GM21390 (cell line): ENCODE measurements at regions not wholly inside any gene's neighbourhood (a gene's known extent, or its start where the extent isn't known, plus 50 kb on each side); places are given as distances from the start of the nearest gene placed in this dataset.
"Not testable (repeated sequence)": the region's sequence is repeated elsewhere in the genome, so short reads cannot be mapped to it uniquely, and the experiment has no call there.

Experiments
- ATAC-seq: cut with Tn5 transposase; IDR thresholded peaks from one replicate; pipeline ENCODE4 v1.9.1; 2021; ENCODE audit not compliant: unreplicated experiment

DNA sequence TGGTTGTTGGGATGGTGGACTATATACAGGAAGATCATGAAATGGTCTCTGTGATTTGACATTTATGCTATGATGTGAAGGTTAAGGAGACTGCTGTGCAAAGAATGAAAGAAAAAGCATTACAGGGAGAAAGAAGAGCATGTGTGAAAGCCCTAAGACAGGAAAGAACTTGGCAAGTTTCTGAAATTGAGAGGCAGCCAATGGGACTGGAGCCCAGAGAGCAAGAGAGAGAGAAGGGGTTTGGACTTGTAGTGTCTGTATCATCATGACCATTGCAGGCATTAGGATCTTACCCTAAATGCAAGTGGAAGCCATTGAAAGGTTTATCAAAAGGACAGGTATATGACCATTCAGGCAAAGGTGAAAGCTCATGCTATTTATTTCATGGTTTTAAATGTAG lies 147.1 kb downstream of the NAA11 start:
- no peak for ATAC-seq

DNA sequence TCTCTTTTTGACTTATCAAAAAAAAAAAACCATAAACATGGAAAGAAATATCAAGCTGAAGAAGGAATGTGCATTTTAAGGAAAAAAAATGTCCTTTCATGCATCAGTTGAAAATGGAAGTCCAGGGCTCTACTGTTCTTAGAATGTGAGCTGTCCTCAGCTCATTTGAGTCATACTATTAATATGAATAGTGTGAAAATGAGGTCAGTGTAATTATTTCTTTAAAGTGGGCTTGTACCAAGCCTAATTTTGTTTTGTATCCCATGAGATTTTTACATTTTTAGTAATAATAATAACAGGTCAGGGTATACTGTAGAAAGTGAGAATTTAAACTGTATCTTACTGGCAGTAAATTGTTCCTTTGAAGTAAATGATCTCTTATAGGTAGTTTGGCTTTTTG lies 148.5 kb downstream of the NAA11 start:
- ATAC-seq = no peak

DNA sequence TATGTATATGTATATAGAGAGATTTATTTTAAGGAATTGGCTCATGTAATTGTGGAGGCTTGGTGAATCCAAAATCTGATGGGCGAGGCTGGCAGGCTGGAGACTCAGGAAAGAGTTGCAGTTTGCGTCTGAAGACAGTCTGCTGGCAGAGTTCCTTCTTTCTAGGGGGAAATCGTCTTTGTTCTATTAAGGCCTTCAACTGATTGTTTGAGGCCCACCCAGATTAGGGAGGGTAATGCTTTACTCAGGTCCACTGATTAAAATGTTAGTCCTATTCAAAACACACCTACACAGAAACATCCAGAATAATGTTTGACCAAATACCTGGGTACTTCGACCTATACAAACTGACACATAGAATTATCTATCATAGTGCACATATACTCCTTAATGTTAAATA lies 149.5 kb downstream of the NAA11 start:
- ATAC-seq = no peak

DNA sequence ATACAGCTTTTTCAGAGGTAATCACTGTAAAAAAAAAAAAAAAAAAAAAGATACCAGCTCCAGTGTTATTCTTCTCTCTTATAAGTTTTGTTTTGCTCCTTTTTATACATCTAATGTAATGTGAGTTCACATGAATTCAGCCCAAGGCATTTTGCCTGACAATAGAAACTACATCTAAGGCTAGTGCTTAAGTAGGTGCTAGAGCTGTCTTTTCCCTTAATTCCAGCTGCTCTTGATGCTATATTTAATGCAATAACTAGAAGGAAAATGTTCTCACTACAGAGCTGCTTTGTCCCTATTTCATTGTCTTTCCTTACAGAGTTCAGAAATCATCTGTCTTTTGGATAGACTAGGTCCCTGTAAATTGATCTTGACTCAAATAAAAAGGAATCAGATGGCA lies 150.1 kb downstream of the NAA11 start:
- no peak for ATAC-seq

DNA sequence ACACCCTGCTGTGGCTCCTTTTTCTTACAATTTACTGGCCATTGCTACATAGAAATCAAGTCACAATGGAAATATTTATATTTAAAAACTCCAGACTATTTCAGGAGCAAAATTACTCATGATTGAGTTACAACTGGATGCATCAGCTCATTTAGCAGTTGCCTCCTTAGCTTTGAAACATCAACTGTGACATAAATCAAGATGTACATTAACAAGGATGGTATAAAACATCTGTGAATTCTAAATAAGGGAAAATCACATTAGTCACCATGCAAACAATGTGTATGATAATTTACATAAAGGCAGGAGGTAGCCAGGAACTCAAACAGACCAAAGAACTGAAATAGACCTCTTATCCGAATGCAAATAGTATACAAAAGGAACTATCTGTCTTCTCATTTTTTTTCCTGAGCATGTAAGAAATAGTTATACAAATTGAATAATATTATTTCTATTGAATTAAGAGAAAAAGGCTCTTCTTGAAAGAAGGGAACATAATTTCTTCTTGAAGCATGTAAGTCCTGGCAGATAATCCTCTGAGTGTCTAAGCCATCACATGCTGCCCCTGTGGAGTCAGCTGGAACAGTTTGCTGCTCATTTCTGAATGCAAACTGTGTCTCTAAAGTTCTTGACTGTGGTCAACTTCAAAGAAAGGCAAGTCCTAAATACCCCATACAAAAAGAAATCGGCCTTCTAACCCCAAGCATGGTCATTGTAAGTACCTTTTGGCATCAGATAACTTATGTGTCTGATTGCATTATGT lies 151.2 kb downstream of the NAA11 start:
- ATAC-seq = no peak

DNA sequence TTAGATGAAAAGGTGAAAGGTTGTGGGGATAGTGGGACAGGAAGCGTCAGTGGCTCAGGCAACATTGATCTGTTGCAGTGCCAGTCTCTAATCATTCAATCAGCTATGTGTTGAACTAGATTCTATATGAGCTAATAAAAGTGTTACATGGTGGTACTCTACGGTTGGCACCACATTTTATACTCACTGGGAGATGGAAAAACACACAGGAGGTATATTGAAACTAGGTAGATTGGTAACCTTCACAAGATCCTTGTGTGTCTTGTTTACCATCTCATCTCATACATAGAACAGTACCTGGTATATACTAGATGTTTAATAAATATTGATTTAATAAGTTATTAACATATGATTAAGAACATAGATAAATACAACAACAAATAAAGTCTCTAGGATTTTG lies 152.7 kb downstream of the NAA11 start:
- no peak for ATAC-seq

DNA sequence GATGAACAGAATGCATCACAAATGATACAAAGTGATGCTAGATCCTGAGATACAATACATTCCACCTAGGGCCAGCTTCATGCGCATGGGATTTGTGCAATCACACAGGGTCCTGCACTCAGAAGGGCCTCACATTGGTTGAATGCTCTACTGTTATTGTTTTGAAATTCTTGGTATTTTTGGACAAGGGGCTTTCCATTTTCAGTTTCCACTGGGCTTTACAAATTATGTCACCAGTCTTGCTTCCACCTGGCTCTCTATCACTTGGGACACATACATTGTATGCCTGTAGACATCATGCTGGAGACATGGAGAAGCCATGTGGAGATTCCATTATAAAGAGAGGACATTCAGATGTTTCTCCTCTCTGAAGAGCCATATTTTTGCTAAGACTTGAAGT lies 155.8 kb downstream of the NAA11 start:
- no peak for ATAC-seq

DNA sequence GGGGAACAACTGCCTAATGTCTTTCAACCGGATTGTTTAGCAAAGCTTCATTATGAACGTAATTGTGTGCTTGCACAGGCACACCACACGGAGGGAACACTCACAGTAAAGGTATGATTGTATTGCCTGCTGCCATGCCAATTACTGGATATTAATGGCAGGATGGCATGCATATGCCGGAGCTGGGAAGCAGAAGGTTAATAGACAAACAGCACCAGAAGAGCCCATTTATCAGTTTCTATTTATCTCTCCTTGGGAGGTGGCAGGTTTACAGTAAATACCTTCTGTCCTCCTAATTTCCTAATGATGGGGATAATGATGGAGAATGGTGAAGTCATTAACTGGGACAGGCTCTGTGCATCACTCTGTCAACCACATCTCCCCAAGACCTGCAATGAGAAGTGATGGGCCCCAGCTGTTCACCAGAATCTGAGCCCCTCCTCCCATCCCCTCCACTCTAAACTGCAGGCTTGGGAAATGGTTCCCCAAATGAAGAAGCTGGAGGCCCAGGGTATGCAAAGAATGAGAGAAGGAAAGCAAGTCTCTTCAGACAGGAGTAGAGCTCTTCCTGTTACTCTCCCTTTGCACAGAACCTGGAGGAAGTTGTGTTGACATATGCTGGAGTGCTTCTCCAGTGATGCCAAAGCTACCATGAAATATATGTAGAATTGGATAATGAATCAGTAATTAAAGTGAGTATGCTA lies 160.8 kb downstream of the NAA11 start:
- ATAC-seq = no peak

DNA sequence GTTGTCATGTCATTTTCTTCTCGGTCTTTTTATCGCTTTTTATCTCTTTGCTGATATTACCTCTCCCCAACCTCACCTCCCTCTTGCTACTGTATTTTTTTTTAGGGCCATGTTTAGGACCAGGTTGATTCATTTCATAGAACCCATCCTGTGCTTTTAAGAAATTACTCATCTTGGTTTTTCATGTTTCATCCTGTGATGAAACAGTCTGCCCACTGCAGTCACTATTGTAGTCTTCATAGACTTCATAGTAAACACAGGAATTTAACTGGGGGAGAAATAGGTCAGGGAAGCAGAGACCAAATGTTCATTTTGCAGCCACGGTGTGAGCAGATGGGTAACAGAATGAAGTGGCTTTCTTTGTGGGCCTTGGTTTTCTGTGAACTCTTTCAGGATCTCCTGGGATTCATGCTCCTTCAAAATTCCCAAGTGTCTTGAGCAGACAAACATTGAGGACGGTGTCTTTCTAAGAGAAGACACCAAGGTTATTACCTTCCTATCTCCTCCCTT lies 161.8 kb downstream of the NAA11 start:
- ATAC-seq = no peak

DNA sequence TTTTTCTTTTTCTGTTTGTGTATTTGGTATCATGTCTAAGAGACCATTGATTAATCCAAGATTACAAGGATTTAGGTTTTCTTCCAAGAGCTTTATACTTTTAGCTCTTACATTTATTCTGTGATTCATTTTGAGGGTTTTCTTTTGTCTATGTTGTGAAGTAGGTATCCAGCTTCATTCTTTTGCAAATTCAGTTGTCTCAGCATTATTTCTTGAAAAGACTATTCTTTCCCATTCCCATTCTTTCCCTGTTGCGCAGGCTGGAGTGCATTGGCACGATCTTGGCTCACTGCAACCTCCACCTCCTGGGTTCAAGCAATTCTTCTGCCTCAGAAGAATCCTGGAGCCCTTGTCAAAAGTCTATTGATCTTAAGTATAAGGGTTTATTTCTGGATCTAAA lies 164.9 kb downstream of the NAA11 start:
- no peak for ATAC-seq

DNA sequence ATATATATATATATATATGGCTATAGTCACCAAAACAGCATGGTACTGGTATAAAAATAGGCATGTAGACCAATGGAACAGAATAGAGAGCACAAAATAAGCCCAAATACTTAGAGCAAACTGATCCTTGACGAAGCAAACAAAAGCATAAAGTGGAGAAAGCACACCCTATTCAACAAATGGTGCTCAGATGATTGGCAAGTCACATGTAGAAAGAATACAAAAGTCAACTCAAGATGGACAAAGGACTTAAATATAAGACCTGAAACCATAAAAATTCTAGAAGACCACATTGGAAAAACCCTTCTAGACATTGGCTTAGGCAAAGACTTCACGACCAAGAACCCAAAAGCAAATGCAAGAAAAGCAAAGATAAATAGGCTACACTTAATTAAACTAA lies 167.2 kb downstream of the NAA11 start:
- ATAC-seq = not testable (repeated sequence)

DNA sequence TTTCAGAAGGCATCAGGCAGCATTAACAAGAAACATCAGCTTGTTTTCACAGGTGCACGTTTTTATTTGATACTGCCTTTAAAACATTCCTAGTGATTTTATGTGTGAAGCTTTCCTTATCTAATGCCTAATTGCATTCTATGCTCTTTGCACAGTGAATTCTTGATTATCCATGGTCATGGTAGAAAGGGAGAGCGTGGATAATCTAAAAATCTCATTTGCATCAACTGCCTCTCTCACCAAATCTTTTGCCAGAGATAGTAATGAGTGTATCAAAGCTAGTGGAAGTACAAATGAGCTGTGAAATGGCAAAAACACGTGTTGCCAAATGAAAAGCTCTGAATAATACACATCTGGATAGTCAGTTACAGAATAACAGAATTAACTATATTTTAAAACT lies 170.5 kb downstream of the NAA11 start:
- no peak for ATAC-seq

DNA sequence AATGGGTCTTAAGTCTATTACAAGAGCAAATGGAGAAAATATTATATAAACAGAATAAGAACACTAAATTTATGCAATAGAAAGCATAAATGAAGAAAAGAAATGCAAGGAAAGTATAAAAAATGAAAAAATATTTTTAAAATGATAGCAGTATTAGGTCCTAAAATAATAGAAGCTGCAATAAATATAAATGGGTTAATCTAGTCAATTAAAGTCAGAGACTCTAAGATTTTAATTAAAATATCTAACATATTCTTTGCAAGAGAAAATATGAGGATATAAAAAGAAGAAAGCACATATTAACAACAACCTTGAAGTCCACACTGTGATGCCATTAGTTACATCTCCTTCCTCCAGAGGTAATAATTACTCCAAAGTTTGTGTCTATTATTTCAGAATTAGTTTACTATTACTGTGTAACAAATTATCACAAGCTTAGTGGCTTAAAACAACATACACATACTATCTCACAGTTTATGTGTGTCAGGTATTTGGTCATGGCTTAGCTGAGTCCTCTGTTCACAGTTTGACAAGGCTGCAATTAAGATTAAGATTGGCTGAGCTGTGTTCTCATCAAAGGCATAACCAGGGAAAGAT lies 174.9 kb downstream of the NAA11 start:
- no peak for ATAC-seq

DNA sequence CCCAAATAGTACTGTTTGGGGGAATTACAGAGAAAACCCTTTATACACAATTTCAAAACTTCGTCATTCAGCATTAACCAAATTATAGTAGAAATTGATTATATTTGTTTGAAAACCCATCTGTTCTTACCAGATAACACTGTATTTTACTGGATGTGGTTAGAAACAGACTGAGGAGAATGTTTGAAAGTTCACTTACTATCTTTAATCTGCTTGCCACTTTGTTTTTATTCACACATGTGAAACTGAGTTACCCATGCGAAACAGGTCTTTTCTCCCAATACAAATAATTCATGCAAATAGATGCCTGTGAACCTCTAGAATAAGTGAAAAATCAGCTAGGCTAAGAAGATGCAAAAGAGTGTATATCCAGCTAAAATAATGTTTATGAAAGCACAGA lies 177.5 kb downstream of the NAA11 start:
- ATAC-seq = no peak

DNA sequence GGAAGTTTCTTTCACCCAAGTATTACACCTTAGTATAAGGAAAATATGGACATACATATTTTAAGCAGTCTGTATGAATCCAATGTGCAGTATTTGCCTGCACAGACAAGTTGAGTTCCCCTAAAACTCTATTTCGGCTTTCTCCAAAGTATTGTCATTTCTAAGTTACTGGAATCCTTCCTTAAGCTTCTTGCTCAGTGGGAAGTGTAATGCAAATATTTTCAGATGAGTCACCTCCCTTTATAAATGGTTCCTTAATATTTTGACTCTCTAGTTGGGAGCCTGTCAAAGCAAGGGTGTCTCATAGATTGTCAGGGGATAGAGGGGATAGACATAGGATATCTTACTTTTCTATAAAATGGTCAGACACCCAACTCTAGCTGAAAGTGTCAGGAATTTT lies 178.6 kb downstream of the NAA11 start:
- no peak for ATAC-seq

DNA sequence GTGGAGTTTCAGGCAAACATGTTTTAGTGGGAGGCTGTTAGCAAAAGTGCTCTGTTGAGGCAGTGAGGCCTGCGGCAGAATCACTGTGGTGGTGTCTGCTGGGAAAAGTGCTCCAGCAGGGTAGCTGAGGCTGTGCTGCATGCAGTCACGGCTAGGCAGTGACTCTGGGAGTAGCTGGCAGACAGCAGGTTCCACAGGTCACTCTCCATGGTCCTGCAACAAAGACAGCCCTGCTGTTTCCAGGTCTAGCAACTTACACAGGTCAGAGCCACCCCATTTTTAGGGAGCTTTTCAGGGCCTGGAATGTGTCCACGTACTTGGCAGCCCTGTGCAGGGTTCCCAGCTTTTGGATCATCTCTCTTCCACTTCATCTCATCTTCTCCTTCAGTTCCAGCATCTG lies 184.3 kb downstream of the NAA11 start:
- ATAC-seq = no peak

DNA sequence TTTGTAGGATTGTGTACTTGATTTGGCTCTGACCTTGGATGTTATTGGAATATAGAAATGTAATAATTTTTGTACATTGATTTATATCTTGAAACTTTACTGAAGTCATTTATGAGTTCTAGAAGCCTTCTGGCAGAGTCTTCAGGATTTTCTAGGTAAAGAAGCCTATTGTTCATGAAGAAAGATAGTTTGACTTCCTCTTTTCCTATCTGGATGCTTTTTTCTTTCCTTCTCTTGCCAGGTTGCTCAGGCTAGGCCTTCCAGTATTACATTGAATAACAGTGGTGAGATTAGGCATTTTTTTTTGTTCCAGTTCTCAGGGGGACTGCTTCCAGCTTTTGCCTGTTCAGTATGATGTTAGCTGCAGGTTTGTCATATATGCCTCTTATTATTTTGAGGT lies 191.1 kb downstream of the NAA11 start:
- ATAC-seq = no peak

DNA sequence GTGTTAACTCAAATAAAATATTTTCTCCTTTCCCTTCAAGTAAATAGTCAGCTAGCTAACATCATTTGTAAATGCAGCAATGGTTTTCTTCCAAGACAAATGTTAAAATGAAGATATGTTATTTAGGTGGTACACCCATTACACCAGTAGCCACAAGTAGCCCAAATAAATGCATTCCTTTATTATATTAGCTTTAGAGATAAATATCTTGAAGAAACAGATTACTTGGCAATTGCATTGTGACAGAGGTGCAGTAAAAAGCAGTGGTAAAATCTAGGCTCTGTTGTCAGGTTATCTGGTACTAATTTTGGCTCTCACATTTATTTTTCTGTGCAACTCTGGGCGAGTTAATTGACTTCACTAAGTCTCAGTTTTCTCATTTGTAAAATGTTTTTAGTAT lies 193.0 kb downstream of the NAA11 start:
- ATAC-seq = no peak

DNA sequence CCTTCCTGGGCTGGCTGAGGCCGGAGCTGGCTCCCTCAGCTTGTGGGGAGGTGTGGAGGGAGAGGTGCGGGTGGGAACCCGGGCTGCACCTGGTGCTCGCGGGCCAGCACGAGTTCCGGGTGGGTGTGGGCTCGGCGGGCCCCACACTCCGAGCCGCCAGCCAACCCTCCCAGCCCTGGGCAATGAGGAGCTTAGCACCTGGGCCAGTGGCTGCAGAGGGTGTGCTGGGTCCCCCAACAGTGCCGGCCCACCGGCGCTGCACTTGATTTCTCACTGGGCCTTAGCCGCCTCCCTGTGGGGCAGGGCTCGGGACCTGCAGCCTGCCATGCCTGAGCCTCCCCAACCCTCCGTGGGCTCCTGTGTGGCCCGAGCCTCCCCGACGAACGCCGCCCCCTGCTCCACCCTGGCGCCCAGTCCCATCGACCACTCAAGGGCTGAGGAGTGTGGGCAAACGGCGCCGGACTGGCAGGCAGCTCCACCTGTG lies 182.7 kb upstream of the PAQR3 start:
- no peak for ATAC-seq

DNA sequence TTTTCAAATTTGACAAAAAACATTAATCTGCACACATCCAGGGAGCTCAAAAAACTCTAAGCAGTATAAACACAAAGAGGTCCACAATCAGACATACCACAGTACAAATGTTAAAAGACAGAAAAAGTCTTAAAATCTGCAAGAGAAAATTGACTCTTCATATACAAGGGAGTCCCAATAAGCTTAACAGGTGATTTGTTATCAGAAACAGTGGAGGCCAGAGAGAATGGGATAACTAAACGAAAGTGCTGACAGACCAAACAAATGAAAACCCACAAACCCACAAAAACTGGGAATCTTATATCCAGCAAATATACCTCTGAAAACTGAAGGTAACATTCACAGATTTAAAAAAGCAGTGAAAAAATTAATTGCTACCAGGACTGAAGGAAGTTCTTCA lies 182.0 kb upstream of the PAQR3 start:
- ATAC-seq = no peak

DNA sequence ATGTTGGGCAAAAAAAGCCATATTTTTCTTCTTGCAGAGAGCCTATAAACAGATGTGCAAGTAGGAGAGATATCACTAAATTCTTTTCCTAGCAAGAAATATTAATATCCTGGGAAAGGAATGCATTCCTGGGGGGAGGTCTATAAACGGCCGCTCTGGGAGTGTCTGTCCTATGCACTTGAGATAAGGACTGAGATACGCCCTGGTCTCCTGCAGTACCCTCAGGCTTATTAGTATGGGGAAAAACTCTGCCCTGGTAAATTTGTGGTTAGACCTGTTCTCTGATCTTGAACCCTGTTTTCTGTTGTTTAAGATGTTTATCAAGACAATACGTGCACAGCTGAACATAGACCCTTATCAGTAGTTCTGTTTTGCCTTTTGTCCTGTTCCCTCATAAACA lies 177.8 kb upstream of the PAQR3 start:
- ATAC-seq = not testable (repeated sequence)

DNA sequence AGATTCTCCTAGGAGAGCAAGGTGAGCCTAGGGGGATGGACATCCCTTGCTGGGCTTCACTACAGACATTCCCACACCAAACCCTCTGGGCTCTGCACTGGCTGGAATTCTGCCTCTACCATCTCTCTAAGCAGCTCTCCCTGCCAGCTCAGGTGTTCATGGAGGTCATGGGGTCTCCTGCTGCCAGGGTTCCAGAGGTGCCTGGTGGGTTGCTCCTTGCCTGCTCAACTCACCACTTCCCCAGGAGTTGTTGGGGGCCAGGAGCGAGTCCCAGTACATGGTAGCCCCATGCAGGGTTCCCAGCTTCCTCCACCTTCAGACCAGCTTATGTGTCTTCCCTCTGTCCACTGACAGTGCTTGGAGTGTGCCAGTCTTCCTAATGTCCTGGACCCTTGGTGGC lies 167.8 kb upstream of the PAQR3 start:
- no peak for ATAC-seq
